NCI-H510A treated with DMSO at 0.1 percent for 48 hours (cell line): ENCODE measurements at regions not wholly inside any gene's neighbourhood (a gene's known extent, or its start where the extent isn't known, plus 50 kb on each side); places are given as distances from the start of the nearest gene placed in this dataset.
"Not testable (repeated sequence)": the region's sequence is repeated elsewhere in the genome, so short reads cannot be mapped to it uniquely, and the experiment has no call there.

Source experiments
- DNase-seq: peaks from one replicate; lab custom pipeline; 2025; lab: John Stamatoyannopoulos, UW

GRCh38 chr21:16421007-16421406, 691.2 kb downstream of the USP25 start:
- no peak for DNase-seq

DNA sequence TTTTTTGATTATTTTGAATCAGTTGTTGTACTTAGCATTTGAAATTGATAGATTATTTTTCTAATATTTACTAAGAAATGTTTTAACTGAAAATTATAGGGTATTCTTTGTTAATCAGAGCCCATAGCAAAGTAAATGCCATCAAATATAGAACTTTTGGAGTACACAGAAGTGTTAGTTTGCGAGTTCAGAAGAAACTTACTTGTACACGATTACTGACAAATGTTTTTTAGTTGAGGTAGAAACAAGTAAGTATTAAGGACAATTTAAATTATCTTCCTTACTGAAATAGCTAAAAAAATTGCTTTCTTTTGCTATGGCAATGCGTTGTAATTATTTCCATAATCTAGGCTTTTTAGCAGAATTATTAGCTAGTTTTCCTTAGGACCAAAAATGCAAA, 692.2 kb downstream of the USP25 start:
- DNase-seq = no peak

GRCh38 chr21:16422702-16423101, 692.9 kb downstream of the USP25 start:
- no peak for DNase-seq

GRCh38 chr21:16423921-16424320, 694.1 kb downstream of the USP25 start:
- DNase-seq = no peak

GRCh38 chr21:16424331-16424751, 694.6 kb downstream of the USP25 start:
- DNase-seq = no peak

DNA sequence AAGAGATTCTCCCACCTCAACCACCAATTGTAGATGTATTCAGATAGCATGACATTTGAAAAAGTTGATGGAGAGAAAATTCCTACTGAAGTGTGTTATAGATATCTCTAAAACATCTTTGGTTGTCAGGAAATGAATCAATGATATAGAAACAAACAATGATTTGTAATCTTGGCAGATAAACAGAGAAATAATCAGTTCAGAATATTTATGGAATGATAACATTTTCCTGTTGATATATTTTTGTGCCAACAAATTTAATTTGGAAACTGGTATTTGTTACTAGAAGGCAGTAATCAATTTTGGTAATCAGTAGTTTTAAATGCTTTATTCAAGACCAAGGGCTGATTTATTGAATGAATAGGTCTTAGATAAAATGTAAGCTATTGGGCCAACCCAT, 695.6 kb downstream of the USP25 start:
- no peak for DNase-seq

DNA sequence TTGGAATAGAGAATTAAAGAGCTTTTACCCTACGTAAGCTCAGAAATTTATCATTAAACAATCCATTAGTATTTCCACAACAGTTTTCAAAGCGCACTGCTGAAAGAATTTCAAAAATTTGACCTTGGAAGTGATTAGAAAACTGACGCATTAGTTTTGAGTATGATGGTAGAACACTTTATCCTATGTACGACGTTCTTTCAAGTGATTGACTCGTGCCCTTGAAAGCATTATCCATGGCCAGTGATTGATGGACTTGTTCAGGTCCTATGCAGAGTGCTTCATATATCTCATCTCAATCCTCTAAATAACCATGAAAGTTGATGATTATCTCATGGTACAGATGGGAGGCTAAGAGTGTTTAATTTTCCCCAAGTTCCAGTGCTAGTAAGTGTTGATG, 697.2 kb downstream of the USP25 start:
- no peak for DNase-seq

DNA sequence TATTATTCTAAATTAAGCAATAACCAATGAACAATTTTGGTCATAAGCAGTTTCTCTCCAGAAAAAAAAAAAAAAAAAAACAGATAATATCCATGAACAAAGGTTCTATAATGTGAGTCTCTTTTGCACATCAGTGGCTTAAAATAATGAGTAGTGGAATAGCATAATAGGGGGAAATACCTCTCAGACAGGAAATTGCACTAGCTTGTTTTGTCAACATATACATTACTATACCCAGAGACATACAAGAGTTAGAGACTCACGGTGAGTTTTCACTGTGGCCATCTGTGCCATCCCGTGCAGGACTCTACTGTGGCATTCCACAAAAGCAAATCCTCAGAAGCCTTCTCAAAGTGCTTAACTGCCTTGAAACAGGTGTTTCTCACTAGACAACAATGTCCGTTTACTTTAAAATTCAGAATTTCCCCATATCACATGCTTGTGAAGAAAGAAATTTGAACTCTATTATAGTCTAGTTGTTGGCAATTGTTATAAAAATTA, 697.9 kb downstream of the USP25 start:
- no peak for DNase-seq

DNA sequence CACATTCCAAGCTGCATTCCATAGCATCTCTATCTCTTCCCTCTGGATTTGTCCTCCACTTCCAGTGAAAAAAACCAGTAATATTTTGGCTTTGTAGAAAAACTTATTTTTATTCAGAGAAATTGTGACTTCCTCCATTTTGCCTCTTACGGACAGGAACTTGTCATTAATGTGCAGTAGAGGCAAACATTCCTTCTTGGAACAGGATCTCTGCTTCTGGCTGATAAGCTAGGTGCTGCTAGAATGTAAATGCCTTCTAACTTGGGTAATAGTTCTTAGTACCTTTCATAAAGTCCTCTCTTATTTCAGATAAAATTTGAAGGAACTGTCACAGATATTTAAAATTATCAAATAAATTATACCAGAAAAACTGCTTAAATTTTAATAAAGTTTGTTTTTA, 707.8 kb downstream of the USP25 start:
- DNase-seq = no peak

DNA sequence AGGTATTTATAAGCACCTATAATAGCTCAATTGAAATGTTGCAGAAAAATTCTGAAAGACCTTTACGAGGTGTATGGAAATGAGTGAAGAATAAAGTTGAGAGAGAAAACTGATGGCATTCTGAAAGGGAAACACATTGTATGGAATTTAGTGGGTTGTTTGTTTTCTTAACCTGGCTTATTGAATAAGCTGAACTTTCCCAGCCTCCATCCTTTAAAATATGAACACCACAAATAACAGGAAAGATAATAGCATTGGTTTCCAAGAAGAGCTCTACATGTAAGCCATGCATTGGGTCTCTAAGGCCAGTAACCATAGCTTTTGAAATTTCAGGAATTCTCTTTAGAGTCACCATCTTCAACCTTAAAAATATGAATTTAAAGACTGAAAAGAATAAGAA, 709.0 kb downstream of the USP25 start:
- DNase-seq = no peak

DNA sequence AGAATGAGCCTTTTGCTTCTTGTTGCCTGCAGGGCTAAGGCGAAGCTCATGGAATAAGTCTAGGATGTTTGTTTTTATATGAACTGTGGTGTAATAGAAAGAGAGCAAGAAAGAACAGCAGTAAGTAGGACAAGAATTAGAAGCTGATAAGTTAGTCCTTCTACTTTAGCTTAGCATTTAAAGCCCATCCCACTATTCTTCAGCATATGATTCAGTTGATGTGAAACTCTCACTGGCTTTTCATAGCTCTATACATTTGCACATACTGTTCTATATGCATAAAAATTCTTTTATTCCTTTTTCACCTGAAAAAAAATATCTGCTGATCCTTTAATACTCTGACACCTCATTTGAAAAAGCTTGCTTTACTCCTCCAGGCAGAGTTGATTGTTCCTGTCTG, 712.0 kb downstream of the USP25 start:
- DNase-seq = no peak

GRCh38 chr21:16454399-16454798, 724.6 kb downstream of the USP25 start:
- no peak for DNase-seq

DNA sequence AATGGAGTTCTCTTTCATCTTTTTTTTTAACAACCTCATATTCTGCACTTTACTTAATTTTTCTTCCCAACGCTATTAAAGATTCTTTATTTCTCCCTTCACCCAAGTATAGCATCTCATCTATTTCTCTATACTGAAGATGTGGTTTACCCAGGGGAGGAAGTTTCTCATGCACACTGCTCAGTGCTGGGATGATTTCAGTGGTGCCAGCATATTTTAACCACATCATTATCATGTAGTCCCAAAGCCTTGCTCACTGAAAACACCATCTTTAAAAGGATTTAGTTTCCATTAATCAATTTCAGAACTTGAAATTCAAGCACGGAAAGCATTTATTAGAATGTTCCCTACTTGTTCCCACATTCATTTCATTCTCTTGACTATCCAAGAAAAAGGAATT, 725.7 kb downstream of the USP25 start:
- no peak for DNase-seq

- DNase-seq = no peak
Observed at GRCh38 chr21:16455978-16456377, 726.2 kb downstream of the USP25 start.

GRCh38 chr21:16457498-16457897, 727.7 kb downstream of the USP25 start:
- no peak for DNase-seq

DNA sequence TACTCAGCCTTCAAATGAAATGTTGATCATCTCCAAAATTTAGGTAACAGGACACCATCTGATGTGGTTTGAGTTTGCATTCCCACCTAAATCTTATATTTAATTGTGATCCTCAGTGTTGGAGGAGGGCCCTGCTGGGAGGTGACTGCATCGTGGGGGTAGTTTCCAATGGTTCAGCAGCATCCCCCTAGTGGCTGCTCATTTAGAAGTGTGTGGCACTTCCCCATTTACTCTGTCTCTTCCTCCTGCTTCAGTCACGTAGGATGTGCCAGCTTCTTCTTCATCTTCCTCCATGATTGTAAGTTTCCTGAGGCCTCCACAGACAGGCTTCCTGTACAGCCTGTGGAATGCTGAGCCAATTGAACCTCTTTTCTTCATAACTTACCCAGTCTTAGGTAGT, 731.2 kb downstream of the USP25 start:
- DNase-seq = no peak

GRCh38 chr21:16464211-16464889, 734.6 kb downstream of the USP25 start:
- DNase-seq = not testable (repeated sequence)

DNA sequence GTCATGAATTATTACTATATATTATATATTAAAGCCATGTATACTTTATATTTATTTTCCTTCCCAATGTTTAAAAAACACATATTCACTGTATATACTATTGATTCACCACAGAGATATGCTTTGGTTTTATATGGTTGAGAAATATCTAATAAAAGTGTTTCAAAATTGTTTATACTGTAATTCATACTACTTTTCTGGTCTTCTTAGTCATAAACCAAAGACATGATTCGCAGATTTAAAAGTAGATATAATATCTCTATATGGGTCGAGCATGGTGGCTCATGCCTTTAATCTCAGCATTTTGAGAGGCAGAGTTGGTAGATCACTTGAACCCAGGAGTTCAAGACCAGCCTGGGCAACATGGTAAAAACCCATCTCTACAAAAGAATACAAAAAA, 738.4 kb downstream of the USP25 start:
- no peak for DNase-seq

DNA sequence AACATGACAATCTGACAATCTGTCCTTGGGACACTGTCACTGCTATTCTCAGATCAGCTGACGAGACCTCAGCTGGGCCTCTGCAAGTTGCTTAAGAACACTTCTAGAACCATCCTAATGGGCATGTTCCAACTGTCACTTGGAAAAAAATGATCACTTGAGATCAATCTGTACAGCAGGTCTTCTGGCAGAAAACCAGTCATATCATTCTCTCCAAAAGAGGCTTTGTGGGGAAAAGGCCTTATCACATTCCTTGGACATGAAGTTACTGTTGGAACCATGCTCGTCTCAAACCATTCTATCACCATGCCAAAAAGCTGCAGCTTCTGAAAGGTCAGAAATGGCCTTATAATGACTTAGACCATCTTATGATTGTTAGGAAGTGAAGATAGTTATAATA, 744.2 kb downstream of the USP25 start:
- DNase-seq = no peak

DNA sequence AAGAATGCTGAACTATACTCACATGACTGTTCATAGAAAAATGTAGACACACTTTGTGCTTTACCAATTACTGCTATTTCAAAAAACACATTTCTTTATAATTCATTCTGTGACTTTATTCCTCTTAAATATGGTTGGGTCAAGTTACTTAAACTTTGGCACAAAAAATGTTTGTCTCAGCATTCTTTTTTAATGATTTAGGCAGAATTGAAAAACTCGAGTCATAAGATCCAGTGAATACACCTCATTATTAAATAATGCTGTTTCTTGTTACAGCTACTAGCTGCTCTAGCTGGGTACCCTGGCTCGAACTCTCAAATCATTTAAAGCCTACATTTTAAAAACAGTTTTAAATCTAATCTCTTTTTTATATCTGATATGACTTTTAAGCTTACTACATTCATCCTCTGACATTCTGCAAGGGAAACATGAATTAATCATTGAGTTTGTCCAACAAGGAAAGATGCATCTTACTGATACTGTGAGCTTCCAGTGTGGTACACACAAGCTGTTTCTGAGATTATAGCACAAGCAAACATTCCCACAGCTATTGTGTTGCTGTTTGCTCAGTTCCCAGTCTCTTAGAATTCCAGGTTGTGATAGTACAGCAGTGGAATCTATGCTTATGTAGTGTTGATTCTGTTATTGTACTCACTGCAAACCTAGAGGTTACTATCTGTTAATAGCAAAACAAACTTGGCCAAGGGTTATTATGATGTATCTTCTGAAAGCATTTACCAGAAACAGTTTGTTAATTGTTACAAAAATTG, 746.5 kb downstream of the USP25 start:
- DNase-seq = no peak

DNA sequence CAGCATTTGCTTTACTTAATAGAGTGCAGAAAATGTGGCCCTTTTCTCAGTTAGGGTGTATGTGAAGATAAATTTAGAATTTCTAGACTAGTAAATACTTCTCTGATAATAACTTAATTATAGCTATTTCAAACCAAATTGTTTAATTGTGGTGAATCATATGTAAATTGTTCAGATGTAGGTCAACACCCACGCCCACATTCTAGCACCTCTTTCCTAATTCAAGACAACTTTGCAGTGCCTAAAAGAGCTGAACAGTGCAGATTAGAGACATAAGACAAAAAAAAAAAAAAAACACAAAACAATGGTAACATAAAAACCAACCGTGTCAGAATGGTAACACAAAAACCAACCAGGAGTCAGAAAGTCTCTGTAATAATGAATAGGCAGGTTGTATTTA, 758.3 kb downstream of the USP25 start:
- no peak for DNase-seq

GRCh38 chr21:16492356-16492755, 762.6 kb downstream of the USP25 start:
- no peak for DNase-seq

DNA sequence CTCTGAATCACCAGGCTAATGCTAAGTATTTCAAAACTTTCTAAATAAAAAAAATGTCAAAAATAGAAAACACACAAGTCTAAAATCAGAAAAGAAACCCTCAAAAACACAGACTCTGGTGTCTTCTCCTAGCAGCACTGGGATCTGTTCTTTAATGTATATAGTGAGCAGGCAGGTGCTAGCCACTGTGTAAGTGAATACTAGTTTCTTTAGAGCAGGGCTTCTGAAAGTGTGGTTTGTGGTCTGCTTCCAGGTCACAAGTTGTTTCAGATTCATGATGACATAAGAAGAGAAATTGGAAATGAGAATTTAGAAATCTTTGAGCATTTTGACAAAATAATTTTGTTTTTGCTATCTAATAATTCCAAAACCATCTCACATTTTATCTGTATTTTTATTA, 763.1 kb downstream of the USP25 start:
- no peak for DNase-seq

GRCh38 chr21:16496609-16497008, 766.8 kb downstream of the USP25 start:
- no peak for DNase-seq
